Astrocyte of the cerebellum (primary cell): ENCODE measurements at regions not wholly inside any gene's neighbourhood (a gene's known extent, or its start where the extent isn't known, plus 50 kb on each side); places are given as distances from the start of the nearest gene placed in this dataset.

Experiments
- DNase-seq: peaks from one replicate; pipeline ENCODE4 v3.0.0-alpha.2; 2011; ENCODE audit warnings: low read depth
- H3K4me3 ChIP-seq: 2 replicates; pipeline ENCODE4 v1.5.1; 2011; ENCODE audit warnings: mild to moderate bottlenecking, low read depth, low read length, moderate library complexity
- CTCF ChIP-seq: IDR thresholded peaks from 2 replicates; pipeline ENCODE4 v1.5.1; 2012; ENCODE audit warnings: low read length, low read depth, moderate library complexity, mild to moderate bottlenecking; ENCODE audit errors: missing control alignments
- in situ Hi-C: cut with HindIII; loops from 2 replicates; pipeline ENCODE4 v1.10.0; 2017; ENCODE audit warnings: low sequenced_read_pairs

GRCh38 chr1:245046769-245047168 lies 108.0 kb upstream of the KIF26B start:
- H3K4me3 ChIP-seq: no peak overlapping the region
- DNase-seq: no peak
- no peak for TF ChIP-seq CTCF
- in situ Hi-C loops: no loop called here

GRCh38 chr1:245046315-245046714 lies 108.5 kb upstream of the KIF26B start:
- TF ChIP-seq CTCF: no peak
- no peak for DNase-seq
- in situ Hi-C loops: no loop called here
- H3K4me3 ChIP-seq: no peak overlapping the region

- DNase-seq: peak; percentile 22
- TF ChIP-seq CTCF: no peak
- H3K4me3 ChIP-seq: no peak overlapping the region
- in situ Hi-C loops: no loop called here
Measured at GRCh38 chr1:245045087-245045881, 109.5 kb upstream of the KIF26B start.

- no peak overlapping the region for H3K4me3 ChIP-seq
- in situ Hi-C loops: no loop called here
- no peak for DNase-seq
- no peak for TF ChIP-seq CTCF
Measured at GRCh38 chr1:245043611-245043940, 111.2 kb upstream of the KIF26B start.

GRCh38 chr1:245041058-245041698 lies 113.6 kb upstream of the KIF26B start:
- in situ Hi-C loops: no loop called here
- DNase-seq: no peak
- H3K4me3 ChIP-seq: no peak overlapping the region
- TF ChIP-seq CTCF: no peak

- in situ Hi-C loops: no loop called here
- DNase-seq: no peak
Measured at GRCh38 chr1:245039196-245039595, 115.6 kb upstream of the KIF26B start.

More at GRCh38 chr1:245039196-245039595, 115.6 kb upstream of the KIF26B start:
- no peak overlapping the region for H3K4me3 ChIP-seq
- no peak for TF ChIP-seq CTCF
